ENCODE measurements at regions not wholly inside any gene's neighbourhood (a gene's known extent, or its start where the extent isn't known, plus 50 kb on each side); places are given as distances from the start of the nearest gene placed in this dataset.

GRCh38 chr11:110808248-110808647 lies 96.0 kb upstream of the ARHGAP20 start:
- H3K36me3 ChIP-seq (ENCODE audit: control insufficient read depth, insufficient read depth, low read length) = no peaks in the 10 kb centered on the region
- no peaks in the 10 kb centered on the region for H3K27me3 ChIP-seq (ENCODE audit: control insufficient read depth, insufficient read depth, low read length)
- no peak for DNase-seq (ENCODE audit: low read depth)
- TF ChIP-seq, protein P1, sequence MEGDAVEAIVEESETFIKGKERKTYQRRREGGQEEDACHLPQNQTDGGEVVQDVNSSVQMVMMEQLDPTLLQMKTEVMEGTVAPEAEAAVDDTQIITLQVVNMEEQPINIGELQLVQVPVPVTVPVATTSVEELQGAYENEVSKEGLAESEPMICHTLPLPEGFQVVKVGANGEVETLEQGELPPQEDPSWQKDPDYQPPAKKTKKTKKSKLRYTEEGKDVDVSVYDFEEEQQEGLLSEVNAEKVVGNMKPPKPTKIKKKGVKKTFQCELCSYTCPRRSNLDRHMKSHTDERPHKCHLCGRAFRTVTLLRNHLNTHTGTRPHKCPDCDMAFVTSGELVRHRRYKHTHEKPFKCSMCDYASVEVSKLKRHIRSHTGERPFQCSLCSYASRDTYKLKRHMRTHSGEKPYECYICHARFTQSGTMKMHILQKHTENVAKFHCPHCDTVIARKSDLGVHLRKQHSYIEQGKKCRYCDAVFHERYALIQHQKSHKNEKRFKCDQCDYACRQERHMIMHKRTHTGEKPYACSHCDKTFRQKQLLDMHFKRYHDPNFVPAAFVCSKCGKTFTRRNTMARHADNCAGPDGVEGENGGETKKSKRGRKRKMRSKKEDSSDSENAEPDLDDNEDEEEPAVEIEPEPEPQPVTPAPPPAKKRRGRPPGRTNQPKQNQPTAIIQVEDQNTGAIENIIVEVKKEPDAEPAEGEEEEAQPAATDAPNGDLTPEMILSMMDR (IDR thresholded peaks at IDR 0.05; ENCODE audit: insufficient read depth, low read length, severe bottlenecking) = no peak
- no peak overlapping the region for H3K4me3 ChIP-seq (ENCODE audit: low read depth, low read length)
- FAIRE-seq = no peak

- Histone ChIP-seq H3K36me3 (ENCODE audit: control insufficient read depth, insufficient read depth, low read length) (no peaks in the 10 kb centered on the region), H3K27me3 (ENCODE audit: control insufficient read depth, insufficient read depth, low read length) (no peaks in the 10 kb centered on the region), H3K4me3 (ENCODE audit: low read depth, low read length) (no peak overlapping the region)
- DNase-seq (ENCODE audit: low read depth) (no peak), FAIRE-seq (no peak)
- TF ChIP-seq, protein P1 (IDR thresholded peaks at IDR 0.05; ENCODE audit: insufficient read depth, low read length, severe bottlenecking) = no peak
These were observed 95.6 kb upstream of the ARHGAP20 start for GRCh38 chr11:110807801-110808200.

DNA sequence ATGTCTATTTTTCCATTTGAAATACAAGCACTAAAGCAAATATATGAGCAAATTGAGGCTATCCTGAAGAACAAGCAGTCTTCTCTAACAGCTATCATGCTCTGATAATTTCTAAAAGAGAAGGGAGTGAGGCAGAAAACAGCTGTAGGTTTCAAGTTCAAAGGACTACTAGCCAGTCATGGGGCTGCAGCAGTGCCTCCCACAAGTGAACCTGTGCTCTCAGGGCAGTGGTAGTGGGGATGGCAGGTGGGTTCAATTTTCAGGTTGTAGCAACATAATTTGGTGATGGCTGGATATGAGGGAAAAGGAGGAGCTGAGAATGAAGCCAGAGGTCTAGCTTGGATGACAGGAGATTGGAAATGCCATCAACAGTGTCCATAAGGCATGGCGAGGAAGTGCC lies 93.5 kb upstream of the ARHGAP20 start:
- H3K4me3 ChIP-seq (ENCODE audit: low read depth, low read length) = no peak overlapping the region
- TF ChIP-seq, protein P1 (IDR thresholded peaks at IDR 0.05; ENCODE audit: insufficient read depth, low read length, severe bottlenecking) = no peak
- FAIRE-seq = no peak
- no peak for DNase-seq (ENCODE audit: low read depth)
- H3K27me3 ChIP-seq (ENCODE audit: control insufficient read depth, insufficient read depth, low read length) = no peaks in the 10 kb centered on the region
- no peaks in the 10 kb centered on the region for H3K36me3 ChIP-seq (ENCODE audit: control insufficient read depth, insufficient read depth, low read length)

GRCh38 chr11:110802162-110802561 lies 89.9 kb upstream of the ARHGAP20 start:
- Histone ChIP-seq H3K36me3 (ENCODE audit: control insufficient read depth, insufficient read depth, low read length) (no peaks in the 10 kb centered on the region), H3K27me3 (ENCODE audit: control insufficient read depth, insufficient read depth, low read length) (no peaks in the 10 kb centered on the region), H3K4me3 (ENCODE audit: low read depth, low read length) (no peak overlapping the region)
- TF ChIP-seq, protein P1 (IDR thresholded peaks at IDR 0.05; ENCODE audit: insufficient read depth, low read length, severe bottlenecking) = no peak
- DNase-seq (ENCODE audit: low read depth) (no peak), FAIRE-seq (no peak)

- no peaks in the 10 kb centered on the region for H3K36me3 ChIP-seq (ENCODE audit: control insufficient read depth, insufficient read depth, low read length)
- FAIRE-seq = no peak
- H3K27me3 ChIP-seq (ENCODE audit: control insufficient read depth, insufficient read depth, low read length) = no peaks in the 10 kb centered on the region
- TF ChIP-seq, protein P1 (IDR thresholded peaks at IDR 0.05; ENCODE audit: insufficient read depth, low read length, severe bottlenecking) = no peak
- H3K4me3 ChIP-seq (ENCODE audit: low read depth, low read length) = no peak overlapping the region
- DNase-seq (ENCODE audit: low read depth) = no peak
These were observed 89.1 kb upstream of the ARHGAP20 start for GRCh38 chr11:110801328-110801727.

GRCh38 chr11:110798201-110798900 lies 86.1 kb upstream of the ARHGAP20 start:
- no peak for DNase-seq (ENCODE audit: low read depth)
- Histone ChIP-seq H3K27me3 (ENCODE audit: control insufficient read depth, insufficient read depth, low read length) (no peaks in the 10 kb centered on the region), H3K4me3 (ENCODE audit: low read depth, low read length) (no peak overlapping the region), H3K36me3 (ENCODE audit: control insufficient read depth, insufficient read depth, low read length) (no peaks in the 10 kb centered on the region)
- FAIRE-seq = no peak
- TF ChIP-seq, protein P1 (IDR thresholded peaks at IDR 0.05; ENCODE audit: insufficient read depth, low read length, severe bottlenecking) = no peak

Data from bronchial epithelial cell (primary cell).